PC-9 (cell line): ENCODE measurements at regions not wholly inside any gene's neighbourhood (a gene's known extent, or its start where the extent isn't known, plus 50 kb on each side); places are given as distances from the start of the nearest gene placed in this dataset.

Experiments
- BruUV-seq: library from RNA; stranded (reverse); fragments of 400-500 nt; replicated peaks from 2 replicates; lab custom pipeline; 2021; lab: Mats Ljungman, UMichigan
- CTCF ChIA-PET: fragments of 300-600 bp; sonication (Branson Sonifier 250); formaldehyde crosslinking; loops from one replicate; lab custom pipeline; 2022; ENCODE audit warnings: antibody characterized with exemption; lab: Charles Lee
- POLR2A ChIA-PET: fragments of 300-600 bp; sonication (Branson Sonifier 250); formaldehyde crosslinking; loops from one replicate; lab custom pipeline; 2022; ENCODE audit warnings: antibody characterized with exemption; ENCODE audit not compliant: unreplicated experiment; lab: Charles Lee
- DNase-seq, 2 experiments: peaks; one replicate each; pipeline versions ENCODE4 v3.0.0 to v3.0.0-alpha.2; 2015 to 2022; ENCODE audit warnings: mixed read lengths in 1 of 2
- H2AFZ ChIP-seq: fragments of 200-600 bp; sonication (generic); 2 replicates; pipeline ENCODE4 v1.8.1; 2017; ENCODE audit warnings: antibody characterized with exemption
- H3F3A ChIP-seq: fragments of 200-600 bp; sonication (generic); 2 replicates; pipeline ENCODE4 v1.8.1; 2017; ENCODE audit warnings: antibody characterized with exemption, mild to moderate bottlenecking, low read depth; ENCODE audit not compliant: insufficient read depth
- H3K27ac ChIP-seq: fragments of 200-600 bp; sonication (generic); 2 replicates; pipeline ENCODE4 v1.6.1; 2016; ENCODE audit warnings: mixed run types
- H3K27me3 ChIP-seq: fragments of 200-600 bp; sonication (generic); 2 replicates; pipeline ENCODE4 v1.6.1; 2016; ENCODE audit warnings: low read depth, mixed run types; ENCODE audit not compliant: insufficient read depth
- H3K36me3 ChIP-seq: fragments of 200-600 bp; sonication (generic); 2 replicates; pipeline ENCODE4 v1.6.1; 2016; ENCODE audit warnings: low read depth, mixed run types
- H3K4me1 ChIP-seq: fragments of 200-600 bp; sonication (generic); replicated peaks from 2 replicates; pipeline ENCODE4 v1.6.1; 2016; ENCODE audit warnings: mixed run types; ENCODE audit not compliant: insufficient read depth
- H3K4me2 ChIP-seq: fragments of 200-600 bp; sonication (generic); 2 replicates; pipeline ENCODE4 v1.6.1; 2017; ENCODE audit warnings: mixed run types
- H3K4me3 ChIP-seq: fragments of 200-600 bp; sonication (generic); 2 replicates; pipeline ENCODE4 v1.6.1; 2016; ENCODE audit warnings: mixed run types
- H3K79me2 ChIP-seq: fragments of 200-600 bp; sonication (generic); 2 replicates; pipeline ENCODE4 v1.6.1; 2017; ENCODE audit warnings: low read depth, mixed run types
- H3K9me2 ChIP-seq: fragments of 200-600 bp; sonication (generic); 2 replicates; pipeline ENCODE4 v1.8.1; 2017; ENCODE audit warnings: mild to moderate bottlenecking; ENCODE audit not compliant: insufficient read depth
- H3K9me3 ChIP-seq: fragments of 200-600 bp; sonication (generic); 2 replicates; pipeline ENCODE4 v1.8.1; 2016; ENCODE audit warnings: low read depth; ENCODE audit not compliant: insufficient read depth
- H4K20me1 ChIP-seq: fragments of 200-600 bp; sonication (generic); 2 replicates; pipeline ENCODE4 v1.8.1; 2017; ENCODE audit not compliant: insufficient read depth
- CTCF ChIP-seq: fragments of 200-600 bp; sonication (generic); conservative IDR thresholded peaks from 2 replicates; pipeline ENCODE4 v1.6.1; 2017; ENCODE audit warnings: mixed run types, antibody characterized with exemption, mild to moderate bottlenecking, moderate library complexity
- EZH2 ChIP-seq: fragments of 200-600 bp; sonication (generic); IDR thresholded peaks from 2 replicates; pipeline ENCODE4 v1.8.0; 2017; ENCODE audit warnings: antibody characterized with exemption, low read depth
- intact Hi-C: fragments of 100-400 bp; cut with micrococcal nuclease; formaldehyde crosslinking; loops from one replicate; pipeline ENCODE4 v1.10.0; 2022; ENCODE audit not compliant: unreplicated experiment

GRCh38 chr2:120499784-120500495, 154.0 kb downstream of the INHBB start:
- TF ChIP-seq EZH2 (no peak), CTCF (no peak)
- ChIA-PET POLR2A (no interaction called here), CTCF (no interaction called here)
- peak; percentile 59 to 74 for DNase-seq
- BruUV-seq: no TSS peak
- H3K4me3 ChIP-seq: no peak overlapping the region
- peaks cover 12% of the 10 kb centered on the region for H3K4me1 ChIP-seq
- no peaks in the 10 kb centered on the region for H4K20me1 ChIP-seq
- H3F3A ChIP-seq: peaks cover 6% of the 10 kb centered on the region; the same call in 1 of the 2 replicates
- no peaks in the 10 kb centered on the region for H3K27me3 ChIP-seq
- intact Hi-C loops: no loop called here
- H3K9me2 ChIP-seq: no peaks in the 10 kb centered on the region
- H3K4me2 ChIP-seq: 0 out of 2 replicates have a peak overlapping the region, but pooled peaks have one; percentile 14
- no peak overlapping the region for H3K27ac ChIP-seq
- no peak overlapping the region for H2AFZ ChIP-seq
- H3K79me2 ChIP-seq: no peaks in the 10 kb centered on the region
- H3K9me3 ChIP-seq: no peaks in the 10 kb centered on the region
- no peaks in the 10 kb centered on the region for H3K36me3 ChIP-seq

- H3K4me1 ChIP-seq: peaks cover 12% of the 10 kb centered on the region
- H3K27ac ChIP-seq: no peak overlapping the region
- H3K4me2 ChIP-seq: no peak overlapping the region
- no peak overlapping the region for H2AFZ ChIP-seq
- no peaks in the 10 kb centered on the region for H3K9me2 ChIP-seq
- no peaks in the 10 kb centered on the region for H4K20me1 ChIP-seq
- BruUV-seq: no TSS peak
- ChIA-PET CTCF (no interaction called here), POLR2A (interaction anchor here (0.5 kb wide), 1 partner anchor 585 kb away, joined by 7 read pairs; no protein-coding TSS in a partner anchor)
- H3K4me3 ChIP-seq: no peak overlapping the region
- H3F3A ChIP-seq: peaks cover 6% of the 10 kb centered on the region; the same call in 1 of the 2 replicates
- no peaks in the 10 kb centered on the region for H3K27me3 ChIP-seq
- TF ChIP-seq EZH2 (no peak), CTCF (no peak)
- intact Hi-C loops: no loop called here
- no peaks in the 10 kb centered on the region for H3K79me2 ChIP-seq
- H3K36me3 ChIP-seq: no peaks in the 10 kb centered on the region
- DNase-seq: no peak
- H3K9me3 ChIP-seq: no peaks in the 10 kb centered on the region
These were observed 155.7 kb downstream of the INHBB start for GRCh38 chr2:120501591-120501990.

GRCh38 chr2:120502357-120502756, 156.4 kb downstream of the INHBB start:
- intact Hi-C loops: no loop called here
- ChIA-PET POLR2A (no interaction called here), CTCF (no interaction called here)
- no peak overlapping the region for H3K4me3 ChIP-seq
- peaks cover 6% of the 10 kb centered on the region; the same call in 1 of the 2 replicates for H3F3A ChIP-seq
- no peaks in the 10 kb centered on the region for H3K9me2 ChIP-seq
- no peak overlapping the region for H2AFZ ChIP-seq
- no peak overlapping the region for H3K27ac ChIP-seq
- no TSS peak for BruUV-seq
- H3K27me3 ChIP-seq: no peaks in the 10 kb centered on the region
- H3K79me2 ChIP-seq: no peaks in the 10 kb centered on the region
- no peaks in the 10 kb centered on the region for H3K36me3 ChIP-seq
- no peak for DNase-seq
- H4K20me1 ChIP-seq: no peaks in the 10 kb centered on the region
- H3K9me3 ChIP-seq: no peaks in the 10 kb centered on the region
- peaks cover 12% of the 10 kb centered on the region for H3K4me1 ChIP-seq
- TF ChIP-seq EZH2 (no peak), CTCF (no peak)
- H3K4me2 ChIP-seq: no peak overlapping the region
